ENCODE measurements at regions not wholly inside any gene's neighbourhood (a gene's known extent, or its start where the extent isn't known, plus 50 kb on each side); places are given as distances from the start of the nearest gene placed in this dataset.

DNA sequence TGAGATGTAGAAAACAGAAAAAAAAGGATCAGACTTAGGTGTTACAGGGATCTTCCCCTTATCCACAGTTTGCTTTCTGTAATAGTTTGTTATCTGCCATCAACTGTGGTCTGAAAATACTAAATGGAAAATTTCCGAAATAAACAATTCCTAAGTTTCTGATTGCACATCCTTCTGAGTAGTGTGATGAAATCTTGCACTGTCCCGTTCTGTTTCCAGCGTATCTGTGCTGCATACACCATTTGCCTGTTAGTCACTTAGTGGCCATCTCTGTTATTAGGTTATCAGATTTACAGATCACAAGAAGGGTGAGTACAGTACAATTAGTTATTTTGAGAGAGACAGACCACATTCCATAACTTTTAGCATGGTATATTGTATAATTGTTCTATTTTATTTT is 185.6 kb upstream of the CPHXL start:
- TF ChIP-seq POLR2A (IDR thresholded peaks at IDR 0.05): no peak
- TF ChIP-seq, protein P1, sequence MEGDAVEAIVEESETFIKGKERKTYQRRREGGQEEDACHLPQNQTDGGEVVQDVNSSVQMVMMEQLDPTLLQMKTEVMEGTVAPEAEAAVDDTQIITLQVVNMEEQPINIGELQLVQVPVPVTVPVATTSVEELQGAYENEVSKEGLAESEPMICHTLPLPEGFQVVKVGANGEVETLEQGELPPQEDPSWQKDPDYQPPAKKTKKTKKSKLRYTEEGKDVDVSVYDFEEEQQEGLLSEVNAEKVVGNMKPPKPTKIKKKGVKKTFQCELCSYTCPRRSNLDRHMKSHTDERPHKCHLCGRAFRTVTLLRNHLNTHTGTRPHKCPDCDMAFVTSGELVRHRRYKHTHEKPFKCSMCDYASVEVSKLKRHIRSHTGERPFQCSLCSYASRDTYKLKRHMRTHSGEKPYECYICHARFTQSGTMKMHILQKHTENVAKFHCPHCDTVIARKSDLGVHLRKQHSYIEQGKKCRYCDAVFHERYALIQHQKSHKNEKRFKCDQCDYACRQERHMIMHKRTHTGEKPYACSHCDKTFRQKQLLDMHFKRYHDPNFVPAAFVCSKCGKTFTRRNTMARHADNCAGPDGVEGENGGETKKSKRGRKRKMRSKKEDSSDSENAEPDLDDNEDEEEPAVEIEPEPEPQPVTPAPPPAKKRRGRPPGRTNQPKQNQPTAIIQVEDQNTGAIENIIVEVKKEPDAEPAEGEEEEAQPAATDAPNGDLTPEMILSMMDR (IDR thresholded peaks at IDR 0.05): no peak
